ENCODE measurements at regions not wholly inside any gene's neighbourhood (a gene's known extent, or its start where the extent isn't known, plus 50 kb on each side); places are given as distances from the start of the nearest gene placed in this dataset.
A peak's percentile ranks its signal among the peaks of the same experiment; 100 is the strongest.
"Not testable (repeated sequence)": the region's sequence is repeated elsewhere in the genome, so short reads cannot be mapped to it uniquely, and the experiment has no call there.

GRCh38 chr7:127477295-127478023, 85.0 kb upstream of the ZNF800 start:
- Mint-ChIP-seq H3K27me3 (ENCODE audit: low read depth in 3 of 3) (peaks cover 7 to 13% (median 11%) of the 10 kb centered on the region in 3 donors), H3K4me1 (no peaks in the 10 kb centered on the region), H3K27ac (no peak overlapping the region), H3K36me3 (no peaks in the 10 kb centered on the region), H3K9me3 (no peaks in the 10 kb centered on the region), H3K4me3 (no peak overlapping the region)
- no peak for DNase-seq

- H3K4me1 Mint-ChIP-seq = no peaks in the 10 kb centered on the region
- H3K9me3 Mint-ChIP-seq = no peaks in the 10 kb centered on the region
- no peak overlapping the region for H3K27ac Mint-ChIP-seq
- no peaks in the 10 kb centered on the region for H3K36me3 Mint-ChIP-seq
- no peak overlapping the region for H3K4me3 Mint-ChIP-seq
- no peak for DNase-seq
- H3K27me3 Mint-ChIP-seq (ENCODE audit: low read depth in 3 of 3) = peaks cover 7 to 12% (median 7%) of the 10 kb centered on the region in 3 donors
Measured at GRCh38 chr7:127476618-127477017, 84.1 kb upstream of the ZNF800 start.

- DNase-seq = no peak
- Mint-ChIP-seq H3K27me3 (ENCODE audit: low read depth in 3 of 3) (peaks cover 2 to 14% (median 13%) of the 10 kb centered on the region in 3 donors), H3K27ac (no peak overlapping the region), H3K36me3 (no peaks in the 10 kb centered on the region), H3K4me3 (no peak overlapping the region), H3K9me3 (no peaks in the 10 kb centered on the region), H3K4me1 (no peaks in the 10 kb centered on the region)
Measured at GRCh38 chr7:127474457-127474856, 81.9 kb upstream of the ZNF800 start.

DNA sequence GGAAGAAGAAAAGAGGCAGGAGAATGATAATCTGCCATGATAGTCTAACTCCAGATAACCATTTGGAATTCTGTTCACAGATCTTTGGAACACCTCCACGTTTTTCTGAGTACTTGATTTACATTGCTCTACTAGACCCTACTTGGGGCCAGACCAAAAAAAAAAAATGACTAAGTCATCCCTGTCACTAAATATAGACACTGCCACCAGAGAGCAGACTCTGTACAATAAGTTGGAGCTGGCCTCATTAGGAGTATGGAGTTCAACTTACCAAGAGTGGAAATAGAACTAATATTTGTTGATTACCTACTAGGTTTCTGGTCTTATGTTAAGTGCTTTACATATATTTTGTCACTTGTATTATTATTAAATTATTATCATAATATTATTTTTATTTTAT, 80.9 kb upstream of the ZNF800 start:
- Mint-ChIP-seq H3K9me3 (no peaks in the 10 kb centered on the region), H3K27me3 (ENCODE audit: low read depth in 3 of 3) (peaks cover 2 to 13% (median 9%) of the 10 kb centered on the region in 3 donors), H3K36me3 (no peaks in the 10 kb centered on the region), H3K4me3 (no peak overlapping the region), H3K4me1 (no peaks in the 10 kb centered on the region), H3K27ac (no peak overlapping the region)
- no peak for DNase-seq

GRCh38 chr7:127460077-127460476, 67.6 kb upstream of the ZNF800 start:
- DNase-seq = no peak
- H3K27ac Mint-ChIP-seq = no peak overlapping the region
- peaks cover 6 to 10% (median 7%) of the 10 kb centered on the region in 3 donors for H3K27me3 Mint-ChIP-seq (ENCODE audit: low read depth in 3 of 3)
- H3K4me3 Mint-ChIP-seq = no peak overlapping the region
- H3K4me1 Mint-ChIP-seq = no peaks in the 10 kb centered on the region
- no peaks in the 10 kb centered on the region for H3K9me3 Mint-ChIP-seq
- H3K36me3 Mint-ChIP-seq = no peaks in the 10 kb centered on the region

- DNase-seq, H3K27ac Mint-ChIP-seq, H3K4me1 Mint-ChIP-seq, H3K36me3 Mint-ChIP-seq, H3K4me3 Mint-ChIP-seq, H3K9me3 Mint-ChIP-seq: not testable (repeated sequence)
- peaks cover 7 to 41% (median 17%) of the 10 kb centered on the region in 3 donors for H3K27me3 Mint-ChIP-seq (ENCODE audit: low read depth in 3 of 3)
Measured at GRCh38 chr7:127451258-127451657, 58.8 kb upstream of the ZNF800 start.

GRCh38 chr7:127448566-127448965, 56.1 kb upstream of the ZNF800 start:
- H3K36me3 Mint-ChIP-seq = peaks cover 0 to 5% (median 0%) of the 10 kb centered on the region in 3 donors
- H3K27me3 Mint-ChIP-seq (ENCODE audit: low read depth in 3 of 3) = peaks cover 3 to 31% (median 13%) of the 10 kb centered on the region in 3 donors
- H3K4me1 Mint-ChIP-seq = no peaks in the 10 kb centered on the region
- H3K4me3 Mint-ChIP-seq = no peak overlapping the region
- no peak overlapping the region for H3K27ac Mint-ChIP-seq
- peaks cover 0 to 7% (median 3%) of the 10 kb centered on the region in 6 donors for H3K9me3 Mint-ChIP-seq
- DNase-seq = no peak

GRCh38 chr7:127447326-127447945, 54.9 kb upstream of the ZNF800 start:
- Mint-ChIP-seq H3K27ac (no peak overlapping the region), H3K36me3 (peaks cover 0 to 5% (median 0%) of the 10 kb centered on the region in 3 donors), H3K27me3 (ENCODE audit: low read depth in 3 of 3) (peaks cover 3 to 36% (median 11%) of the 10 kb centered on the region in 3 donors), H3K9me3 (peaks cover 0 to 7% (median 3%) of the 10 kb centered on the region in 6 donors), H3K4me1 (no peaks in the 10 kb centered on the region), H3K4me3 (no peak overlapping the region)
- DNase-seq = peak; percentile 72 to 74 (median 74)

GRCh38 chr7:127446842-127447241, 54.3 kb upstream of the ZNF800 start:
- Mint-ChIP-seq H3K36me3 (no peaks in the 10 kb centered on the region), H3K27me3 (ENCODE audit: low read depth in 3 of 3) (peaks cover 3 to 35% (median 11%) of the 10 kb centered on the region in 3 donors), H3K27ac (no peak overlapping the region), H3K4me1 (no peaks in the 10 kb centered on the region), H3K4me3 (no peak overlapping the region), H3K9me3 (peaks cover 0 to 7% (median 3%) of the 10 kb centered on the region in 6 donors)
- no peak for DNase-seq

All from immature natural killer cell (primary cell).